Kidney glomerular epithelial cell (primary cell): ENCODE measurements at regions not wholly inside any gene's neighbourhood (a gene's known extent, or its start where the extent isn't known, plus 50 kb on each side); places are given as distances from the start of the nearest gene placed in this dataset.

Source experiments
- DNase-seq: peaks from one replicate; lab custom pipeline; 2025; lab: John Stamatoyannopoulos, UW

GRCh38 chr4:144572660-144573059 lies 73.3 kb upstream of the HHIP start:
- no peak for DNase-seq

GRCh38 chr4:144574000-144574399 lies 72.0 kb upstream of the HHIP start:
- no peak for DNase-seq

GRCh38 chr4:144574509-144574908 lies 71.4 kb upstream of the HHIP start:
- no peak for DNase-seq

- DNase-seq: peak; percentile 25
Observed at GRCh38 chr4:144575181-144575580, 70.8 kb upstream of the HHIP start.

GRCh38 chr4:144578681-144579080 lies 67.3 kb upstream of the HHIP start:
- DNase-seq: peak; percentile 28

GRCh38 chr4:144579411-144580030 lies 66.4 kb upstream of the HHIP start:
- peak; percentile 40 for DNase-seq

GRCh38 chr4:144580430-144580829 lies 65.5 kb upstream of the HHIP start:
- no peak for DNase-seq

GRCh38 chr4:144582105-144582850 lies 63.7 kb upstream of the HHIP start:
- peak; percentile 91 for DNase-seq

- DNase-seq: peak; percentile 87
Observed at GRCh38 chr4:144582975-144583374, 63.0 kb upstream of the HHIP start.

- peak; percentile 86 for DNase-seq
Observed at GRCh38 chr4:144583658-144584057, 62.3 kb upstream of the HHIP start.

- DNase-seq: peak; percentile 3
Observed at GRCh38 chr4:144584428-144584827, 61.5 kb upstream of the HHIP start.

- DNase-seq: no peak
Observed at GRCh38 chr4:144589512-144589911, 56.4 kb upstream of the HHIP start.

GRCh38 chr4:144590020-144590419 lies 55.9 kb upstream of the HHIP start:
- DNase-seq: no peak

GRCh38 chr4:144591401-144591800 lies 54.6 kb upstream of the HHIP start:
- peak; percentile 41 for DNase-seq

GRCh38 chr4:144592264-144592663 lies 53.7 kb upstream of the HHIP start:
- DNase-seq: no peak

GRCh38 chr4:144594471-144594986 lies 51.4 kb upstream of the HHIP start:
- DNase-seq: no peak

- DNase-seq: no peak
Observed at GRCh38 chr4:144595681-144596080, 50.3 kb upstream of the HHIP start.
